Neural cell (in vitro differentiated cells): ENCODE measurements at regions not wholly inside any gene's neighbourhood (a gene's known extent, or its start where the extent isn't known, plus 50 kb on each side); places are given as distances from the start of the nearest gene placed in this dataset.
A peak's percentile ranks its signal among the peaks of the same experiment; 100 is the strongest.

Experiments
- H2AFZ ChIP-seq: fragments of 200-600, 300-800 bp; sonication (generic), shearing (Covaris generic); 2 replicates; pipeline ENCODE4 v1.6.0; 2014; ENCODE audit warnings: low read depth, mild to moderate bottlenecking, antibody characterized with exemption, low read length, moderate library complexity
- H3F3A ChIP-seq: fragments of 200-600 bp; shearing (Covaris generic); 2 replicates; pipeline ENCODE4 v1.6.1; 2016; ENCODE audit warnings: mild to moderate bottlenecking, moderate library complexity, mixed read lengths, antibody characterized with exemption, low read length; ENCODE audit not compliant: insufficient read depth, poor library complexity, severe bottlenecking
- H3K27ac ChIP-seq: fragments of 200-600, 300-800 bp; sonication (generic), shearing (Covaris generic); 2 replicates; pipeline ENCODE4 v1.5.1; 2014; ENCODE audit warnings: mild to moderate bottlenecking, low read length, moderate library complexity
- H3K27me3 ChIP-seq: fragments of 300-800, 200-600 bp; sonication (generic), shearing (Covaris generic); 2 replicates; pipeline ENCODE4 v1.6.0; 2014; ENCODE audit warnings: mild to moderate bottlenecking, low read depth, low read length, moderate library complexity; ENCODE audit not compliant: insufficient read depth
- H3K36me3 ChIP-seq: fragments of 300-800, 200-600 bp; sonication (generic), shearing (Covaris generic); 2 replicates; pipeline ENCODE4 v1.5.1; 2014; ENCODE audit warnings: mild to moderate bottlenecking, antibody characterized with exemption, low read length, moderate library complexity; ENCODE audit not compliant: insufficient read depth
- H3K4me2 ChIP-seq: fragments of 300-800, 200-600 bp; sonication (generic), shearing (Covaris generic); 2 replicates; pipeline ENCODE4 v1.6.0; 2014; ENCODE audit warnings: mild to moderate bottlenecking, low read length
- H3K4me3 ChIP-seq: fragments of 300-800, 200-600 bp; sonication (generic), shearing (Covaris generic); 2 replicates; pipeline ENCODE4 v1.5.1; 2014; ENCODE audit warnings: mild to moderate bottlenecking, low read length, moderate library complexity
- H3K79me2 ChIP-seq: fragments of 200-600 bp; shearing (Covaris generic); replicated peaks from 2 replicates; pipeline ENCODE4 v1.6.0; 2014; ENCODE audit warnings: mild to moderate bottlenecking, low read length, moderate library complexity; ENCODE audit not compliant: insufficient read depth
- H3K9ac ChIP-seq: fragments of 300-800, 200-600 bp; sonication (generic), shearing (Covaris generic); 2 replicates; pipeline ENCODE4 v1.6.1; 2016; ENCODE audit warnings: mild to moderate bottlenecking, low read length, mixed read lengths
- H3K9me2 ChIP-seq: fragments of 200-600 bp; shearing (Covaris generic); 2 replicates; pipeline ENCODE4 v1.6.1; 2016; ENCODE audit warnings: mild to moderate bottlenecking, low read length, mixed read lengths; ENCODE audit not compliant: insufficient read depth
- H3K9me3 ChIP-seq: fragments of 200-600, 300-800 bp; sonication (generic), shearing (Covaris generic); 2 replicates; pipeline ENCODE4 v1.6.1; 2016; ENCODE audit warnings: mild to moderate bottlenecking, mixed run types, low read length, moderate library complexity, mixed read lengths
- H4K20me1 ChIP-seq: fragments of 200-600 bp; shearing (Covaris generic); 2 replicates; pipeline ENCODE4 v1.6.1; 2016; ENCODE audit warnings: mild to moderate bottlenecking, mixed run types; ENCODE audit not compliant: insufficient read depth
- EP300 ChIP-seq: fragments of 450-650 bp; conservative IDR thresholded peaks from 2 replicates; pipeline ENCODE4 v1.6.1; 2014; ENCODE audit warnings: antibody characterized with exemption, mild to moderate bottlenecking, moderate library complexity; ENCODE audit not compliant: poor library complexity, severe bottlenecking
- EZH2 ChIP-seq: fragments of 200-600, 300-800 bp; shearing (Covaris generic), sonication (generic); IDR thresholded peaks from 2 replicates; pipeline ENCODE4 v1.6.1; 2014; ENCODE audit warnings: antibody characterized with exemption, low read length, borderline replicate concordance, mild to moderate bottlenecking; ENCODE audit not compliant: insufficient read depth, poor library complexity, severe bottlenecking
- MXI1 ChIP-seq: fragments of 450-650 bp; conservative IDR thresholded peaks from 2 replicates; pipeline ENCODE4 v1.6.1; 2014; ENCODE audit warnings: antibody characterized with exemption, mild to moderate bottlenecking; ENCODE audit not compliant: poor library complexity, severe bottlenecking
- POLR2AphosphoS5 ChIP-seq: IDR thresholded peaks from 2 replicates; pipeline ENCODE4 v1.6.1; 2012
- RAD21 ChIP-seq: fragments of 450-650 bp; conservative IDR thresholded peaks from 2 replicates; pipeline ENCODE4 v1.6.1; 2014; ENCODE audit warnings: antibody characterized with exemption, mild to moderate bottlenecking, moderate library complexity
- SMC3 ChIP-seq: fragments of 450-650 bp; conservative IDR thresholded peaks from 2 replicates; pipeline ENCODE4 v1.6.1; 2014; ENCODE audit warnings: antibody characterized with exemption, mild to moderate bottlenecking, moderate library complexity; ENCODE audit not compliant: poor library complexity
- TAF1 ChIP-seq: IDR thresholded peaks from 2 replicates; pipeline ENCODE4 v1.6.1; 2012; ENCODE audit warnings: low read depth
- TF ChIP-seq, protein P1 (sequence below): IDR thresholded peaks from 2 replicates; pipeline ENCODE4 v1.6.1; 2012; ENCODE audit warnings: borderline replicate concordance
- TF ChIP-seq, protein P2 (sequence below): fragments of 450-650 bp; IDR thresholded peaks from 2 replicates; pipeline ENCODE4 v1.5.1; 2014; ENCODE audit warnings: antibody characterized with exemption, mild to moderate bottlenecking, moderate library complexity; ENCODE audit not compliant: poor library complexity, severe bottlenecking

DNA sequence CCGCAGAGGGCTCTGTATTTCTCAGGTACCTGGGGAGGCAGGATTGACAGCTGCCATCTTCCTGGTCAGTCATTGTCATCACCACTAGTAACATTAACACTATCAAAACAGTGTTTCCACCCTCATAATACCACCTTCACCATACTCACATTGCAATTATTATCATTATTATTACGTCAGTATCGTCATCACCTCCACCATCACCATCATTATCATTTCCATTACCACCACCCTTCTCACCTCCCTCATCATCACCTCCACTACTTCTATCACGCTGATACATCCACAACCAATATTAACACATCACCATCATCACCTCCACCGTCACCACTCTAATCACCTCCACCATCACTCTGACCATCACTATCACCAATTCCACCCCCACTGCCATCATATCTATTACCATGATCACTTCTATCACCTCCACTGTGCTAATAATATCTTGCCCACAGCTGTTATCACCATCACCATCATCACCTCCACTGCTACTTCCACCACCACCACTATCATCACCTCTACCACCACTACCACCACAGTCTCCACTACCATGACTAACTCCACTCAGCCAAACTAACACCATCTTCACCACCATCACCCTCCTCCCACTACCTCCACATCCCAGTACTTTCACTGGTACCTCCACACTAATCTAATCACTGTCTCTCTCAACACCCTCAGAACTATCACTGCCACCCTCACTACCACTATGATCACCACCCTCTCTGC lies 196.4 kb downstream of the RPS24 start:
- Histone ChIP-seq H3K9me3 (no peaks in the 10 kb centered on the region), H3K9ac (peak overlapping the region; percentile 54), H3K4me2 (no peak overlapping the region), H3F3A (peaks cover 4% of the 10 kb centered on the region), H3K27me3 (no peaks in the 10 kb centered on the region), H3K27ac (peak overlapping the region; percentile 79), H3K4me3 (peak overlapping the region; percentile 6), H4K20me1 (no peaks in the 10 kb centered on the region), H3K9me2 (no peaks in the 10 kb centered on the region), H3K36me3 (no peaks in the 10 kb centered on the region), H3K79me2 (no peaks in the 10 kb centered on the region), H2AFZ (no peak overlapping the region)
- TF ChIP-seq MXI1 (no peak), EZH2 (no peak), SMC3 (no peak), RAD21 (no peak), TAF1 (no peak), POLR2AphosphoS5 (no peak), EP300 (no peak)
- TF ChIP-seq, protein P1, sequence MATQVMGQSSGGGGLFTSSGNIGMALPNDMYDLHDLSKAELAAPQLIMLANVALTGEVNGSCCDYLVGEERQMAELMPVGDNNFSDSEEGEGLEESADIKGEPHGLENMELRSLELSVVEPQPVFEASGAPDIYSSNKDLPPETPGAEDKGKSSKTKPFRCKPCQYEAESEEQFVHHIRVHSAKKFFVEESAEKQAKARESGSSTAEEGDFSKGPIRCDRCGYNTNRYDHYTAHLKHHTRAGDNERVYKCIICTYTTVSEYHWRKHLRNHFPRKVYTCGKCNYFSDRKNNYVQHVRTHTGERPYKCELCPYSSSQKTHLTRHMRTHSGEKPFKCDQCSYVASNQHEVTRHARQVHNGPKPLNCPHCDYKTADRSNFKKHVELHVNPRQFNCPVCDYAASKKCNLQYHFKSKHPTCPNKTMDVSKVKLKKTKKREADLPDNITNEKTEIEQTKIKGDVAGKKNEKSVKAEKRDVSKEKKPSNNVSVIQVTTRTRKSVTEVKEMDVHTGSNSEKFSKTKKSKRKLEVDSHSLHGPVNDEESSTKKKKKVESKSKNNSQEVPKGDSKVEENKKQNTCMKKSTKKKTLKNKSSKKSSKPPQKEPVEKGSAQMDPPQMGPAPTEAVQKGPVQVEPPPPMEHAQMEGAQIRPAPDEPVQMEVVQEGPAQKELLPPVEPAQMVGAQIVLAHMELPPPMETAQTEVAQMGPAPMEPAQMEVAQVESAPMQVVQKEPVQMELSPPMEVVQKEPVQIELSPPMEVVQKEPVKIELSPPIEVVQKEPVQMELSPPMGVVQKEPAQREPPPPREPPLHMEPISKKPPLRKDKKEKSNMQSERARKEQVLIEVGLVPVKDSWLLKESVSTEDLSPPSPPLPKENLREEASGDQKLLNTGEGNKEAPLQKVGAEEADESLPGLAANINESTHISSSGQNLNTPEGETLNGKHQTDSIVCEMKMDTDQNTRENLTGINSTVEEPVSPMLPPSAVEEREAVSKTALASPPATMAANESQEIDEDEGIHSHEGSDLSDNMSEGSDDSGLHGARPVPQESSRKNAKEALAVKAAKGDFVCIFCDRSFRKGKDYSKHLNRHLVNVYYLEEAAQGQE: no peak
- TF ChIP-seq, protein P2, sequence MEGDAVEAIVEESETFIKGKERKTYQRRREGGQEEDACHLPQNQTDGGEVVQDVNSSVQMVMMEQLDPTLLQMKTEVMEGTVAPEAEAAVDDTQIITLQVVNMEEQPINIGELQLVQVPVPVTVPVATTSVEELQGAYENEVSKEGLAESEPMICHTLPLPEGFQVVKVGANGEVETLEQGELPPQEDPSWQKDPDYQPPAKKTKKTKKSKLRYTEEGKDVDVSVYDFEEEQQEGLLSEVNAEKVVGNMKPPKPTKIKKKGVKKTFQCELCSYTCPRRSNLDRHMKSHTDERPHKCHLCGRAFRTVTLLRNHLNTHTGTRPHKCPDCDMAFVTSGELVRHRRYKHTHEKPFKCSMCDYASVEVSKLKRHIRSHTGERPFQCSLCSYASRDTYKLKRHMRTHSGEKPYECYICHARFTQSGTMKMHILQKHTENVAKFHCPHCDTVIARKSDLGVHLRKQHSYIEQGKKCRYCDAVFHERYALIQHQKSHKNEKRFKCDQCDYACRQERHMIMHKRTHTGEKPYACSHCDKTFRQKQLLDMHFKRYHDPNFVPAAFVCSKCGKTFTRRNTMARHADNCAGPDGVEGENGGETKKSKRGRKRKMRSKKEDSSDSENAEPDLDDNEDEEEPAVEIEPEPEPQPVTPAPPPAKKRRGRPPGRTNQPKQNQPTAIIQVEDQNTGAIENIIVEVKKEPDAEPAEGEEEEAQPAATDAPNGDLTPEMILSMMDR: no peak

DNA sequence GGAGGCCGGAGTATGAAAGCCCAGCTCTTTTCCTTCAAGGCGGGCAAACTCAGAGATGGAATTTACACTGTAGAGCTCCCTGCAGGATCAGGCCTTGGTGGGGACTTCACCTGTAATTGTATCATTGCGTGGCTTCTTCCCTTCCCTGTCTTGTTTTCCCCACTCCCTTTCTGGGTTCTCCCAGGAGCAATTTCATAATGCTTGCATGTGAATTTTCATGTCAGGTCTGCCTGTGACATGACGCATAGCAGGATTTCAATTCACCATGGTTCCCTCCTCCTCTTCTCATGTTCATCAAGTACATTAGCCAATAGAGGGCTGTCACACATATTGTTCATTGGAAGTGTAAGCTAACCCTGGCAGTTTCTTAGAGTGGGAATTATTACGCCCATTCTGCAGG lies 197.7 kb downstream of the RPS24 start:
- Histone ChIP-seq H3K4me2 (no peak overlapping the region), H3K36me3 (no peaks in the 10 kb centered on the region), H4K20me1 (no peaks in the 10 kb centered on the region), H3K9me3 (no peaks in the 10 kb centered on the region), H3K9me2 (no peaks in the 10 kb centered on the region), H3K4me3 (peak overlapping the region; percentile 6), H3K79me2 (no peaks in the 10 kb centered on the region), H3F3A (peaks cover 4% of the 10 kb centered on the region), H2AFZ (no peak overlapping the region), H3K27ac (peak overlapping the region; percentile 79), H3K9ac (peak overlapping the region; percentile 54), H3K27me3 (no peaks in the 10 kb centered on the region)
- no peak for TF ChIP-seq EZH2
- TF ChIP-seq SMC3: peak; percentile 21
- TF ChIP-seq TAF1: no peak
- peak; percentile 76 for TF ChIP-seq EP300
- TF ChIP-seq, protein P2: no peak
- TF ChIP-seq, protein P1: peak; percentile 94
- peak; percentile 26 for TF ChIP-seq RAD21
- TF ChIP-seq POLR2AphosphoS5: peak; percentile 54
- TF ChIP-seq MXI1: no peak
